Left ventricle myocardium inferior (tissue), 1 donor: ENCODE measurements at regions not wholly inside any gene's neighbourhood (a gene's known extent, or its start where the extent isn't known, plus 50 kb on each side); places are given as distances from the start of the nearest gene placed in this dataset.

Experiments
- DNase-seq: peaks from one replicate; pipeline ENCODE4 v3.0.0-alpha.2; 2020
- H3K27ac ChIP-seq: fragments of 200-600 bp; replicated peaks from 2 replicates; pipeline ENCODE4 v1.8.0; 2021
- H3K27me3 ChIP-seq: fragments of 200-600 bp; 2 replicates; pipeline ENCODE4 v1.8.0; 2021; ENCODE audit warnings: low read depth
- H3K36me3 ChIP-seq: fragments of 200-600 bp; 2 replicates; pipeline ENCODE4 v1.8.0; 2021
- H3K4me1 ChIP-seq: fragments of 200-600 bp; 2 replicates; pipeline ENCODE4 v1.8.0; 2021
- H3K4me3 ChIP-seq: fragments of 200-600 bp; 2 replicates; pipeline ENCODE4 v1.8.0; 2021; ENCODE audit warnings: mild to moderate bottlenecking, moderate library complexity
- H3K9me3 ChIP-seq: fragments of 200-600 bp; replicated peaks from 2 replicates; pipeline ENCODE4 v1.8.0; 2021
- CTCF ChIP-seq: fragments of 200-600 bp; IDR thresholded peaks from 2 replicates; pipeline ENCODE4 v1.8.0; 2021; ENCODE audit warnings: antibody characterized with exemption, mild to moderate bottlenecking, borderline replicate concordance
- intact Hi-C: fragments of 100-400 bp; cut with micrococcal nuclease; formaldehyde crosslinking; loops from one replicate; pipeline ENCODE4 v1.11.0; 2022
- donor health status: DM: no; HTN: yes; CAD: no; lungs with severe emphysema.

- H3K4me3 ChIP-seq = no peak overlapping the region
- H3K27me3 ChIP-seq = no peaks in the 10 kb centered on the region
- intact Hi-C loops = no loop called here
- TF ChIP-seq CTCF = no peak
- H3K9me3 ChIP-seq = peaks cover 40% of the 10 kb centered on the region
- no peaks in the 10 kb centered on the region for H3K4me1 ChIP-seq
- no peak overlapping the region for H3K27ac ChIP-seq
- H3K36me3 ChIP-seq = no peaks in the 10 kb centered on the region
- DNase-seq = no peak
Measured at GRCh38 chr21:19507682-19508260, 1104.2 kb upstream of the TMPRSS15 start.

- no peaks in the 10 kb centered on the region for H3K36me3 ChIP-seq
- no peaks in the 10 kb centered on the region for H3K27me3 ChIP-seq
- no peak for TF ChIP-seq CTCF
- intact Hi-C loops = no loop called here
- H3K4me1 ChIP-seq = no peaks in the 10 kb centered on the region
- H3K27ac ChIP-seq = no peak overlapping the region
- DNase-seq = no peak
- H3K9me3 ChIP-seq = peaks cover 35% of the 10 kb centered on the region
- H3K4me3 ChIP-seq = no peak overlapping the region
Measured at GRCh38 chr21:19508442-19508841, 1104.9 kb upstream of the TMPRSS15 start.

DNA sequence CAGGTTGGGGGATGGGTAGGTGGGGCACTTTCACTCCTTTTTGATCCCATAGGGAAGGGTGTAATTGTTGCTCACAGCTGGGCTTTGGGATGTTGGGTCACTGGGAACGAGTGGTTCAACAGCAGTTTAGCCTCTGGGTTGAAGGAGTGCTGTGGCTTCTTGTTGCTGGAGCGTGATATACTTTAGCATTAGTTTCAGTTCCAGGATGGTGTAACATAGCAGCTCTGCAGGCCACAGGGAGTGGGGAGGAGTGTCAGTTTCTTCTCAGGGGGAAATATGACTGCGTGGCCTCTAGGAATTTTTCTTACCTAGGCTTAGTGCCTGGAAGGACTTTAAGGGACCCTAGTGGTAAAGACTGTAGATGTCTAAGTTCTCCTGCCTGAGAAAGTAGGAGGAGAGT is 1105.3 kb upstream of the TMPRSS15 start:
- no peak for DNase-seq
- Histone ChIP-seq H3K27me3 (no peaks in the 10 kb centered on the region), H3K27ac (no peak overlapping the region), H3K36me3 (no peaks in the 10 kb centered on the region), H3K4me3 (no peak overlapping the region), H3K9me3 (peaks cover 30% of the 10 kb centered on the region), H3K4me1 (no peaks in the 10 kb centered on the region)
- no peak for TF ChIP-seq CTCF
- intact Hi-C loops = no loop called here

DNA sequence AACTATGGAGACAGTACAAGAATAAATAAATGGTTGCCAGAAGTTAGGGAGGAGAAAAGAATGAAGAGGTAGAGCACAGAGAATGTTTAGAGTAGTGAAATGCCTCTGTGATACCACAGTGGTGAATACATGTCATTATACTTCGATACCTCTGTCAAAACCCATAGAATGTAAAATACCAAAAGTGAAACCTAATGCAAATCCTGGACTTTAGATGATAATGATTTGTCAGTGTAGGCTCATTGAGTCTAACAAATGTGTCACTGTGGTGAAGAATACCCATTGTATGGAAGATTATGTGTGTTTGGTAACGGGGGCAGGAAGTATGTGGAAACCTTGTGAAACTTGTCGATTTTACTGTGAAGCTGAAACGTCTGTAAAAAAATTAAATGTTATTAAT is 1106.5 kb upstream of the TMPRSS15 start:
- no peaks in the 10 kb centered on the region for H3K4me1 ChIP-seq
- no peaks in the 10 kb centered on the region for H3K27me3 ChIP-seq
- H3K27ac ChIP-seq = no peak overlapping the region
- TF ChIP-seq CTCF = no peak
- DNase-seq = no peak
- no peaks in the 10 kb centered on the region for H3K36me3 ChIP-seq
- intact Hi-C loops = no loop called here
- peaks cover 32% of the 10 kb centered on the region for H3K9me3 ChIP-seq
- no peak overlapping the region for H3K4me3 ChIP-seq

DNA sequence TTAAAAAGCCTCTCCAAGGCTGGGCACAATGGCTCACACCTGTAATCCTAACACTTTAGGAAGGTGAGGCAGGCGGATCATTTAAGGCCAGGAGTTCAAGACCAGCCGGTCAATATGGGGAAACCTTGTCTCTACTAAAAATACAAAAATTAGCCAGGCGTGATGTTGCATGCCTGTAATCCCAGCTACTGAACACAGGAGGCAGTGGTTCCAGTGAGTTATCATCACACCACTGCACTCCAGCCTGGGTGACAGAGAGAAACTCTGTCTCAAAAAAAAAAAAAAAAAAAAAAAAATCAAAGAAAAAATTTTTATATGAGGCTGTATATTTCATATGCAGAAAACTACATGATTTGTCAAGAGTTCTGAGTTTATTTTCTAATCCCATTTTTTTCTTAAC is 1107.1 kb upstream of the TMPRSS15 start:
- intact Hi-C loops = no loop called here
- Histone ChIP-seq H3K36me3 (no peaks in the 10 kb centered on the region), H3K4me3 (no peak overlapping the region), H3K4me1 (no peaks in the 10 kb centered on the region), H3K27ac (no peak overlapping the region), H3K27me3 (no peaks in the 10 kb centered on the region), H3K9me3 (peaks cover 38% of the 10 kb centered on the region)
- DNase-seq = no peak
- TF ChIP-seq CTCF = no peak
